Liver (tissue), 3 donors: ENCODE measurements at regions not wholly inside any gene's neighbourhood (a gene's known extent, or its start where the extent isn't known, plus 50 kb on each side); places are given as distances from the start of the nearest gene placed in this dataset.

Source experiments
- ATF3 ChIP-seq: IDR thresholded peaks from 2 replicates; pipeline ENCODE4 v1.6.1; 2016; ENCODE audit warnings: antibody characterized with exemption
- EGR1 ChIP-seq, 2 donors: IDR thresholded peaks; 2 replicates each; pipeline ENCODE4 v1.6.1; 2016 to 2018; ENCODE audit warnings: antibody characterized with exemption in 2 of 2, low read depth in 2 of 2
- FOXA1 ChIP-seq: IDR thresholded peaks from 2 replicates; pipeline ENCODE4 v1.6.1; 2016; ENCODE audit warnings: antibody characterized with exemption
- FOXA2 ChIP-seq: IDR thresholded peaks from 2 replicates; pipeline ENCODE4 v1.6.1; 2016; ENCODE audit warnings: antibody characterized with exemption
- GABPA ChIP-seq, 2 donors: IDR thresholded peaks in 1 of 2; conservative IDR thresholded peaks in 1 of 2; 2 replicates each; pipeline ENCODE4 v1.6.1; 2016; ENCODE audit warnings: antibody characterized with exemption in 2 of 2, mild to moderate bottlenecking in 1 of 2, moderate library complexity in 1 of 2
- HNF4A ChIP-seq, 2 donors: conservative IDR thresholded peaks; 2 replicates each; pipeline ENCODE4 v1.6.1; 2016; ENCODE audit warnings: antibody characterized with exemption in 2 of 2, mild to moderate bottlenecking in 2 of 2
- MAX ChIP-seq: IDR thresholded peaks from 2 replicates; pipeline ENCODE4 v1.6.1; 2016; ENCODE audit warnings: antibody characterized with exemption
- RAD21 ChIP-seq, 2 donors: IDR thresholded peaks; 2 replicates each; pipeline ENCODE4 v1.6.1; 2016; ENCODE audit warnings: antibody characterized with exemption in 2 of 2, mild to moderate bottlenecking in 2 of 2
- REST ChIP-seq: IDR thresholded peaks from 2 replicates; pipeline ENCODE4 v1.6.1; 2016; ENCODE audit warnings: antibody characterized with exemption, mild to moderate bottlenecking
- SP1 ChIP-seq: IDR thresholded peaks from 2 replicates; pipeline ENCODE4 v1.6.1; 2018; ENCODE audit warnings: antibody characterized with exemption, mild to moderate bottlenecking
- YY1 ChIP-seq: IDR thresholded peaks from 2 replicates; pipeline ENCODE4 v1.6.1; 2016; ENCODE audit warnings: antibody characterized with exemption, mild to moderate bottlenecking
- TF ChIP-seq, protein P1 (sequence below): IDR thresholded peaks from 2 replicates; pipeline ENCODE4 v1.6.1; 2016; ENCODE audit warnings: antibody characterized with exemption
- TF ChIP-seq, protein P2 (sequence below): fragments of 150-350 bp; IDR thresholded peaks from 2 replicates; pipeline ENCODE4 v1.5.1; 2017; ENCODE audit warnings: improper control_type of control experiment, low read depth, low read length; ENCODE audit not compliant: missing input control
- donor health status: healthy.
- donor health status: healthy.

GRCh38 chr4:104815665-104816064 is 321.0 kb upstream of the CXXC4 start:
- TF ChIP-seq ATF3 (no peak), REST (no peak), GABPA (IDR thresholded peaks at IDR 0.05 in 1 of 2, conservative IDR thresholded peaks at IDR 0.05 in 1 of 2) (no peak), SP1 (no peak), MAX (no peak), YY1 (no peak), RAD21 (IDR thresholded peaks at IDR 0.05) (no peak), EGR1 (IDR thresholded peaks at IDR 0.05; ENCODE audit: low read depth in 2 of 2) (no peak), FOXA1 (no peak), FOXA2 (no peak), HNF4A (conservative IDR thresholded peaks at IDR 0.05) (no peak)
- TF ChIP-seq, protein P1, sequence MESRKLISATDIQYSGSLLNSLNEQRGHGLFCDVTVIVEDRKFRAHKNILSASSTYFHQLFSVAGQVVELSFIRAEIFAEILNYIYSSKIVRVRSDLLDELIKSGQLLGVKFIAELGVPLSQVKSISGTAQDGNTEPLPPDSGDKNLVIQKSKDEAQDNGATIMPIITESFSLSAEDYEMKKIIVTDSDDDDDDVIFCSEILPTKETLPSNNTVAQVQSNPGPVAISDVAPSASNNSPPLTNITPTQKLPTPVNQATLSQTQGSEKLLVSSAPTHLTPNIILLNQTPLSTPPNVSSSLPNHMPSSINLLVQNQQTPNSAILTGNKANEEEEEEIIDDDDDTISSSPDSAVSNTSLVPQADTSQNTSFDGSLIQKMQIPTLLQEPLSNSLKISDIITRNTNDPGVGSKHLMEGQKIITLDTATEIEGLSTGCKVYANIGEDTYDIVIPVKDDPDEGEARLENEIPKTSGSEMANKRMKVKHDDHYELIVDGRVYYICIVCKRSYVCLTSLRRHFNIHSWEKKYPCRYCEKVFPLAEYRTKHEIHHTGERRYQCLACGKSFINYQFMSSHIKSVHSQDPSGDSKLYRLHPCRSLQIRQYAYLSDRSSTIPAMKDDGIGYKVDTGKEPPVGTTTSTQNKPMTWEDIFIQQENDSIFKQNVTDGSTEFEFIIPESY, result no peak
- TF ChIP-seq, protein P2, sequence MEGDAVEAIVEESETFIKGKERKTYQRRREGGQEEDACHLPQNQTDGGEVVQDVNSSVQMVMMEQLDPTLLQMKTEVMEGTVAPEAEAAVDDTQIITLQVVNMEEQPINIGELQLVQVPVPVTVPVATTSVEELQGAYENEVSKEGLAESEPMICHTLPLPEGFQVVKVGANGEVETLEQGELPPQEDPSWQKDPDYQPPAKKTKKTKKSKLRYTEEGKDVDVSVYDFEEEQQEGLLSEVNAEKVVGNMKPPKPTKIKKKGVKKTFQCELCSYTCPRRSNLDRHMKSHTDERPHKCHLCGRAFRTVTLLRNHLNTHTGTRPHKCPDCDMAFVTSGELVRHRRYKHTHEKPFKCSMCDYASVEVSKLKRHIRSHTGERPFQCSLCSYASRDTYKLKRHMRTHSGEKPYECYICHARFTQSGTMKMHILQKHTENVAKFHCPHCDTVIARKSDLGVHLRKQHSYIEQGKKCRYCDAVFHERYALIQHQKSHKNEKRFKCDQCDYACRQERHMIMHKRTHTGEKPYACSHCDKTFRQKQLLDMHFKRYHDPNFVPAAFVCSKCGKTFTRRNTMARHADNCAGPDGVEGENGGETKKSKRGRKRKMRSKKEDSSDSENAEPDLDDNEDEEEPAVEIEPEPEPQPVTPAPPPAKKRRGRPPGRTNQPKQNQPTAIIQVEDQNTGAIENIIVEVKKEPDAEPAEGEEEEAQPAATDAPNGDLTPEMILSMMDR, result no peak
